Activated CD8-positive, alpha-beta T cell treated with anti-CD3 and anti-CD28 coated beads, Interleukin-2, amount 10 ng/mL, durations not matched to agents 7 days and 5 days (primary cell): ENCODE measurements at regions not wholly inside any gene's neighbourhood (a gene's known extent, or its start where the extent isn't known, plus 50 kb on each side); places are given as distances from the start of the nearest gene placed in this dataset.
"Not testable (repeated sequence)": the region's sequence is repeated elsewhere in the genome, so short reads cannot be mapped to it uniquely, and the experiment has no call there.

Experiments
- ATAC-seq: fragments of 150-1000 bp; cut with Tn5 transposase; one replicate; pipeline ENCODE4 v1.10.0; 2021; ENCODE audit warnings: moderate library complexity
- CTCF ChIA-PET: fragments of 350-600 bp; sonication (Branson Sonifier 250); formaldehyde crosslinking; loops from one replicate; lab custom pipeline; 2021; ENCODE audit warnings: antibody characterized with exemption; lab: Charles Lee
- POLR2A ChIA-PET: fragments of 350-600 bp; sonication (Branson Sonifier 250); formaldehyde crosslinking; loops from one replicate; lab custom pipeline; 2021; ENCODE audit warnings: antibody characterized with exemption; lab: Charles Lee
- DNase-seq: peaks from one replicate; pipeline ENCODE4 v3.0.0-alpha.2; 2020
- H3K27ac Mint-ChIP-seq: one replicate; pipeline ENCODE4 v1.8.0; 2021; ENCODE audit warnings: mild to moderate bottlenecking, mixed read lengths
- H3K27me3 Mint-ChIP-seq: one replicate; pipeline ENCODE4 v1.8.0; 2021; ENCODE audit warnings: low read depth, mixed read lengths
- H3K36me3 Mint-ChIP-seq: one replicate; pipeline ENCODE4 v1.8.0; 2021; ENCODE audit warnings: low read depth, mixed read lengths
- H3K4me1 Mint-ChIP-seq: one replicate; pipeline ENCODE4 v1.8.0; 2021; ENCODE audit warnings: low read depth, mixed read lengths
- H3K4me3 Mint-ChIP-seq: one replicate; pipeline ENCODE4 v1.8.0; 2021; ENCODE audit warnings: mild to moderate bottlenecking, mixed read lengths
- H3K9me3 Mint-ChIP-seq: one replicate; pipeline ENCODE4 v1.8.0; 2022; ENCODE audit warnings: mixed read lengths; ENCODE audit not compliant: insufficient read depth

GRCh38 chr2:182522972-182523473 is 96.2 kb upstream of the PDE1A start:
- POLR2A ChIA-PET: no interaction called here
- Mint-ChIP-seq H3K4me1 (no peaks in the 10 kb centered on the region), H3K36me3 (no peaks in the 10 kb centered on the region), H3K4me3 (no peak overlapping the region), H3K27me3 (no peaks in the 10 kb centered on the region), H3K27ac (no peak overlapping the region), H3K9me3 (no peaks in the 10 kb centered on the region)
- DNase-seq: no peak
- CTCF ChIA-PET: no interaction called here
- no peak for ATAC-seq

- CTCF ChIA-PET: no interaction called here
Measured at GRCh38 chr2:182530636-182531035, 103.8 kb upstream of the PDE1A start.

GRCh38 chr2:182540252-182540651 is 113.4 kb upstream of the PDE1A start:
- ATAC-seq (no peak), DNase-seq (no peak)
- H3K4me1 Mint-ChIP-seq: peaks cover 3% of the 10 kb centered on the region
- no peak overlapping the region for H3K4me3 Mint-ChIP-seq
- ChIA-PET CTCF (no interaction called here), POLR2A (no interaction called here)
- H3K9me3 Mint-ChIP-seq: no peaks in the 10 kb centered on the region
- no peaks in the 10 kb centered on the region for H3K27me3 Mint-ChIP-seq
- H3K36me3 Mint-ChIP-seq: no peaks in the 10 kb centered on the region
- H3K27ac Mint-ChIP-seq: no peak overlapping the region

More at GRCh38 chr2:182530636-182531035, 103.8 kb upstream of the PDE1A start:
- no peaks in the 10 kb centered on the region for H3K36me3 Mint-ChIP-seq
- POLR2A ChIA-PET: no interaction called here
- H3K9me3 Mint-ChIP-seq: no peaks in the 10 kb centered on the region
- no peak overlapping the region for H3K4me3 Mint-ChIP-seq
- no peak for ATAC-seq
- DNase-seq: no peak
- H3K27me3 Mint-ChIP-seq: no peaks in the 10 kb centered on the region
- H3K27ac Mint-ChIP-seq: no peak overlapping the region
- no peaks in the 10 kb centered on the region for H3K4me1 Mint-ChIP-seq

- Mint-ChIP-seq H3K4me1 (peaks cover 3% of the 10 kb centered on the region), H3K27ac (no peak overlapping the region), H3K4me3 (no peak overlapping the region), H3K9me3 (no peaks in the 10 kb centered on the region), H3K27me3 (no peaks in the 10 kb centered on the region), H3K36me3 (no peaks in the 10 kb centered on the region)
- DNase-seq (no peak), ATAC-seq (no peak)
- CTCF ChIA-PET: no interaction called here
- POLR2A ChIA-PET: no interaction called here
Measured at GRCh38 chr2:182541268-182541667, 114.4 kb upstream of the PDE1A start.

GRCh38 chr2:182542501-182543258 is 115.8 kb upstream of the PDE1A start:
- no peaks in the 10 kb centered on the region for H3K27me3 Mint-ChIP-seq
- peaks cover 3% of the 10 kb centered on the region for H3K4me1 Mint-ChIP-seq
- no peak overlapping the region for H3K27ac Mint-ChIP-seq
- ChIA-PET CTCF (no interaction called here), POLR2A (no interaction called here)
- H3K4me3 Mint-ChIP-seq: no peak overlapping the region
- ATAC-seq (no peak), DNase-seq (no peak)
- no peaks in the 10 kb centered on the region for H3K9me3 Mint-ChIP-seq
- no peaks in the 10 kb centered on the region for H3K36me3 Mint-ChIP-seq

GRCh38 chr2:182543741-182544525 is 117.1 kb upstream of the PDE1A start:
- Mint-ChIP-seq H3K27me3 (no peaks in the 10 kb centered on the region), H3K4me1 (peaks cover 3% of the 10 kb centered on the region), H3K27ac (no peak overlapping the region), H3K4me3 (no peak overlapping the region), H3K9me3 (no peaks in the 10 kb centered on the region), H3K36me3 (no peaks in the 10 kb centered on the region)
- ChIA-PET CTCF (no interaction called here), POLR2A (no interaction called here)
- ATAC-seq: no peak
- DNase-seq: no peak

GRCh38 chr2:182545420-182546167 is 118.8 kb upstream of the PDE1A start:
- H3K36me3 Mint-ChIP-seq: no peaks in the 10 kb centered on the region
- H3K4me1 Mint-ChIP-seq: peaks cover 3% of the 10 kb centered on the region
- ChIA-PET CTCF (no interaction called here), POLR2A (no interaction called here)
- DNase-seq (no peak), ATAC-seq (no peak)
- H3K9me3 Mint-ChIP-seq: no peaks in the 10 kb centered on the region
- H3K4me3 Mint-ChIP-seq: no peak overlapping the region
- H3K27me3 Mint-ChIP-seq: no peaks in the 10 kb centered on the region
- H3K27ac Mint-ChIP-seq: no peak overlapping the region

GRCh38 chr2:182548031-182548950 is 121.5 kb upstream of the PDE1A start:
- no peaks in the 10 kb centered on the region for H3K4me1 Mint-ChIP-seq
- DNase-seq: no peak
- H3K27me3 Mint-ChIP-seq: no peaks in the 10 kb centered on the region
- H3K9me3 Mint-ChIP-seq: no peaks in the 10 kb centered on the region
- H3K27ac Mint-ChIP-seq: no peak overlapping the region
- H3K4me3 Mint-ChIP-seq: no peak overlapping the region
- no peaks in the 10 kb centered on the region for H3K36me3 Mint-ChIP-seq
- POLR2A ChIA-PET: no interaction called here
- CTCF ChIA-PET: no interaction called here
- ATAC-seq: no peak

GRCh38 chr2:182550234-182550633 is 123.4 kb upstream of the PDE1A start:
- POLR2A ChIA-PET: no interaction called here
- H3K4me3 Mint-ChIP-seq: no peak overlapping the region
- H3K27me3 Mint-ChIP-seq: no peaks in the 10 kb centered on the region
- ATAC-seq (no peak), DNase-seq (no peak)
- H3K9me3 Mint-ChIP-seq: no peaks in the 10 kb centered on the region
- no peaks in the 10 kb centered on the region for H3K4me1 Mint-ChIP-seq
- H3K36me3 Mint-ChIP-seq: no peaks in the 10 kb centered on the region
- CTCF ChIA-PET: no interaction called here
- H3K27ac Mint-ChIP-seq: no peak overlapping the region

- H3K36me3 Mint-ChIP-seq, ATAC-seq, H3K27ac Mint-ChIP-seq, DNase-seq, H3K4me1 Mint-ChIP-seq, H3K9me3 Mint-ChIP-seq, CTCF ChIA-PET, H3K4me3 Mint-ChIP-seq, POLR2A ChIA-PET, H3K27me3 Mint-ChIP-seq: not testable (repeated sequence)
Measured at GRCh38 chr2:182552232-182552631, 125.4 kb upstream of the PDE1A start.

GRCh38 chr2:182552785-182553184 is 125.9 kb upstream of the PDE1A start:
- H3K4me3 Mint-ChIP-seq, H3K9me3 Mint-ChIP-seq, POLR2A ChIA-PET, H3K27me3 Mint-ChIP-seq, H3K36me3 Mint-ChIP-seq, DNase-seq, ATAC-seq, H3K27ac Mint-ChIP-seq, CTCF ChIA-PET, H3K4me1 Mint-ChIP-seq: not testable (repeated sequence)
